ENCODE measurements at regions not wholly inside any gene's neighbourhood (a gene's known extent, or its start where the extent isn't known, plus 50 kb on each side); places are given as distances from the start of the nearest gene placed in this dataset.

- ATAC-seq = no peak
- Histone ChIP-seq H3K9me3 (ENCODE audit: control insufficient read depth, insufficient read depth, low read depth, low read length) (no peaks in the 10 kb centered on the region), H3K27ac (ENCODE audit: low read length) (no peak overlapping the region), H3K36me3 (ENCODE audit: control insufficient read depth, insufficient read depth, low read length) (no peaks in the 10 kb centered on the region), H3K4me1 (ENCODE audit: control insufficient read depth, insufficient read depth, low read length) (no peaks in the 10 kb centered on the region), H3K4me3 (ENCODE audit: low read depth in 2 of 2, low read length in 2 of 2) (no peak overlapping the region), H3K27me3 (ENCODE audit: control insufficient read depth, insufficient read depth, low read length) (peaks cover 7% of the 10 kb centered on the region)
- in situ Hi-C loops (cut with HindIII; ENCODE audit: low pct_unique_long_range_greater_than_20kb, low sequenced_read_pairs) = no loop called here
- intact Hi-C loops (cut with micrococcal nuclease; ENCODE audit: unreplicated experiment) = no loop called here
- POLR2A ChIA-PET = no interaction called here
- DNase-seq (ENCODE audit: low read depth, low spot score) = no peak
- no peak for TF ChIP-seq REST (IDR thresholded peaks at IDR 0.05; ENCODE audit: insufficient read depth in 1 of 2, low read depth in 2 of 2, low read length in 1 of 2)
- CTCF ChIA-PET = no interaction called here
- BruUV-seq (replicated peaks) = no TSS peak
These were observed 139.7 kb upstream of the ETV3 start for GRCh38 chr1:157277913-157278312.

GRCh38 chr1:157277281-157277680 lies 139.1 kb upstream of the ETV3 start:
- H3K36me3 ChIP-seq (ENCODE audit: control insufficient read depth, insufficient read depth, low read length) = no peaks in the 10 kb centered on the region
- ChIA-PET CTCF (no interaction called here), POLR2A (no interaction called here)
- TF ChIP-seq TCF7L2 (IDR thresholded peaks at IDR 0.05; ENCODE audit: low read depth, low read length) (no peak), SIN3A (IDR thresholded peaks at IDR 0.05; ENCODE audit: borderline replicate concordance, insufficient read depth, low read depth, low read length) (no peak), CTCF (IDR thresholded peaks at IDR 0.05) (no peak), POLR2AphosphoS5 (IDR thresholded peaks at IDR 0.05; ENCODE audit: low read depth, low read length) (no peak), REST (IDR thresholded peaks at IDR 0.05; ENCODE audit: insufficient read depth in 1 of 2, low read depth in 2 of 2, low read length in 1 of 2) (no peak)
- in situ Hi-C loops (cut with HindIII; ENCODE audit: low pct_unique_long_range_greater_than_20kb, low sequenced_read_pairs) (no loop called here), intact Hi-C loops (cut with micrococcal nuclease; ENCODE audit: unreplicated experiment) (no loop called here)
- H3K9me3 ChIP-seq (ENCODE audit: control insufficient read depth, insufficient read depth, low read depth, low read length) = no peaks in the 10 kb centered on the region
- H3K4me1 ChIP-seq (ENCODE audit: control insufficient read depth, insufficient read depth, low read length) = no peaks in the 10 kb centered on the region
- H3K4me3 ChIP-seq (ENCODE audit: low read depth in 2 of 2, low read length in 2 of 2) = no peak overlapping the region
- peaks cover 5% of the 10 kb centered on the region for H3K27me3 ChIP-seq (ENCODE audit: control insufficient read depth, insufficient read depth, low read length)
- DNase-seq (ENCODE audit: low read depth, low spot score) (no peak), ATAC-seq (no peak)
- H3K27ac ChIP-seq (ENCODE audit: low read length) = no peak overlapping the region
- no TSS peak for BruUV-seq (replicated peaks)
